Left ventricle myocardium superior (tissue), 1 donor: ENCODE measurements at regions not wholly inside any gene's neighbourhood (a gene's known extent, or its start where the extent isn't known, plus 50 kb on each side); places are given as distances from the start of the nearest gene placed in this dataset.
"Not testable (repeated sequence)": the region's sequence is repeated elsewhere in the genome, so short reads cannot be mapped to it uniquely, and the experiment has no call there.

ENCODE experiments used
- ATAC-seq: fragments of 200-7000 bp; cut with Tn5 transposase; one replicate; pipeline ENCODE4 v1.9.1; 2020; ENCODE audit warnings: mild to moderate bottlenecking, moderate library complexity
- DNase-seq: peaks from one replicate; pipeline ENCODE4 v3.0.0-alpha.2; 2020
- intact Hi-C: fragments of 100-400 bp; cut with micrococcal nuclease; formaldehyde crosslinking; loops from one replicate; pipeline ENCODE4 v1.11.0; 2022
- donor health status: DM: no; HTN: yes; CAD: no; lungs with severe emphysema.

DNA sequence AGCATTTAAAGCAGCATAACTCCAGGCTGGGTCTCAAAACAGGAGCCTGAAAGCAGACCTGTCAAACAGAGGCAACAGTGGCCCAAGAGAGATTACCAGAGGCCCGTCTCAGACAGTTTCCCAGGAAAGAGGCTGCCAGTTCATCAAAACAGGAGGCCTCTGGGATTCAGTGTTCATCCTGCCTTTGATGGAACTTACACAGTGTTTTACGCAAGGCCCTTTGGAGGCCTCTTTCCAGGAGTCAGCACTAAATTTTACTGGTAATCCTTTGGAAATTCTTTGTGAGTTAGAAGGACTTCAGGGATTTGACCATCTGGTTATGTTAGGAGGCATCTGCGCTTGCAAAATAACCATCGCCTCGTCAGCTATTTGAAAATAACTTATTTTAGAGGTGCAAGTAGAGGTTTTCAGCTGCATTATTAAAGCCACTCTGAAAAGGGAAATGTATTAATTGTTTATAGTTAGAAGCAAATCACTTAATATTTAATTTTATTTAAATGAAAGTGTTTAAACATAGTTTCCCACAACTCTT is 501.2 kb upstream of the COBL start:
- no peak for ATAC-seq
- intact Hi-C loops: no loop called here
- no peak for DNase-seq

- ATAC-seq, DNase-seq, intact Hi-C loops: not testable (repeated sequence)
Measured at GRCh38 chr7:51805783-51806431, 489.3 kb upstream of the COBL start.

- intact Hi-C loops: no loop called here
- DNase-seq (no peak), ATAC-seq (no peak)
Measured at GRCh38 chr7:51802718-51803117, 486.1 kb upstream of the COBL start.

GRCh38 chr7:51797371-51797770 is 480.8 kb upstream of the COBL start:
- intact Hi-C loops: no loop called here
- no peak for DNase-seq
- ATAC-seq: no peak

DNA sequence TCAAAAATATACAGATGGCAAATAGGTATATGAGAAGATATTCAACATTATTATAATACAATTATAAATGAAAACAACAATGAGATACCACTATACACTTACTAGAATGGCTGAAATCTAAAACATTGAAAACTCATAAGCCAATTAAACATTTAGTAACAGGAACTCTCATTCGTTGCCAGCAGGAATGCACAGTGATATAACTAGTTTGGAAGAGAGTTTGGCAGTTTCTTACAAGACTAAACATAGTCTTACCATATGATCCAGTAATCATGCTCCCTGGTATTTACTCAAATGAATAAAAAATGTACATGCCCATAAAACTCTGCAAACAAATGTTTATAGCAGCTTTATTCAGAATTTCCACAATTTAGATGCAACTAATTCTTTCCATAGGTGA is 476.2 kb upstream of the COBL start:
- DNase-seq (no peak), ATAC-seq (no peak)
- intact Hi-C loops: no loop called here

GRCh38 chr7:51789489-51789888 is 472.9 kb upstream of the COBL start:
- no peak for DNase-seq
- intact Hi-C loops: no loop called here
- ATAC-seq: no peak

GRCh38 chr7:51786284-51786683 is 469.7 kb upstream of the COBL start:
- intact Hi-C loops: no loop called here
- ATAC-seq (no peak), DNase-seq (no peak)

DNA sequence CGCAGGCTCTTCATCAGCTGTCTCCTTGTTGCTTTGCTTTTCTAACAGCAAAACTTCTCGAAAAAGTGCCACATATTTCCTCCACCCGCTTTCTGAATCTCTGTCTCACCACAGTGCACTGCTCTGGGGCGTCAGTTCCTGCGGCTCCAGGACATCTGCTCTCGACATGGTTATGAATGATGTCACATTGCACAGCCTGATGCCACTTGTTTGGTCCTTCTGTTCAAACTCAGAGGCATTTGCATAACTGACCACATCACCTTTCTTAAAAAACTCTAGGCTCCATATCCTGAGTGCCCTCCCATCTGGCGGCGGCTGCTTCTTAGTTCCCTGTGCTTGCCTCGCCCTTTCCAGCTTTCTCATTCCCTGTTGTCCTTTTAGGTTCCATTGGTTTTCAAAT is 469.3 kb upstream of the COBL start:
- DNase-seq (no peak), ATAC-seq (no peak)
- intact Hi-C loops: no loop called here

DNA sequence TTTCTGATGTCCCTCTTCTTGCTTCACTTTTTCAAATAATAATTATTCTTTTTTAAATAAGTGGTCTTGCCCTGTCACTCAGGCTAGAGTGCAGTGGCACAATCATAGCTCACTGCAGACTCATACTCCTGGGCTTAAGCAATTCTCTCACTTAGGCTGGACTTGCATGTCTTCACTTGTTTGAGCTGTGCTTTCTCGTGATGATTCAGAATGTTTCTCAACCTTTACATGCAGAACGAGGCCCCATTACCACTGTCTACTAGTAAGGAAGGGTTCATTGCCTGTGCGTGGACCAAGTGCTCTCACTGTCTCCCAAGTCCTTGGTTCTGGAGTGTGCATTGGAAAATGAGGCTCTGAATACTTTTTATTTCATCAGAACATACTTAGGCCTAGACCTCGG is 468.6 kb upstream of the COBL start:
- no peak for DNase-seq
- intact Hi-C loops: no loop called here

GRCh38 chr7:51783241-51783640 is 466.6 kb upstream of the COBL start:
- intact Hi-C loops: no loop called here
- ATAC-seq: no peak

More for the DNA sequence above, 468.6 kb upstream of the COBL start:
- no peak for ATAC-seq

DNA sequence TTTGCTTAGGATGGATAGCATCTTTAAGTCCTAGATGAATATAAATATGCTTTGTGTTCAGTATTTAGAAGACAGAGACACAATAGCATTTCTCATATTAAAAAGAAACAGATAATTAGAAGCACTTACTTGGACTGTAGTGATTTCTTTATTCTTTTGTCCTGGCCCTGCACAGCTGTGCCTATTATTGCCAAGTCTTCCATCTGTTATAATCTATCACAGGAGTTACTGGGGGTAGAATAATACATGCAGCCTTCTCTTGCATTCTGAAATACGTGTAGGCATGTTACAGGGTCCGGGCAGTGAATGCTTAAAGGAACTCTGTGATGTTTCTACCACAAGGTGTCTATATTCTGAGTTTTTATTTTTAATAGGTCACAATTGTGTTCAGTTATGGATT is 461.5 kb upstream of the COBL start:
- no peak for ATAC-seq
- no peak for DNase-seq
- intact Hi-C loops: no loop called here

More at GRCh38 chr7:51783241-51783640, 466.6 kb upstream of the COBL start:
- no peak for DNase-seq

DNA sequence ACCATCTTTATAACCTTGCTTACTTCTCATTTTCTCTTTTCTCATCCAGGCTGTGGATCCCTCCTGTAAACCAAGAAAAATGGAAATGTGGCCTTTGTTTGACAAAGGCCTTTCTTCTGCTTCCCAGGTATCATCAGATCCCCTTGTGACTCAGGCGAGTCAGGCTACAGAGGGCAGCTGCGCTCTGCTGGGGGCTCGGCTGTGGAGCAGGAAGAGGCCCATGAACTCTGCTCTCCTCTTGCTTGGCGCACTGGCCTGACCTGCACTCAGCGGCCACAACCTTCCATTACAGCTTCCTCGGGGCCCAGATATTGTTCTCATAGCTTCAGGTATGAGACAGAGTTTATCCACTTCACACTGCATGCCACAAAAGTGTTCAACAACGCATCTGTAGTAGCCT is 457.6 kb upstream of the COBL start:
- DNase-seq: no peak
- intact Hi-C loops: no loop called here
- no peak for ATAC-seq

GRCh38 chr7:51772190-51772589 is 455.6 kb upstream of the COBL start:
- ATAC-seq: no peak
- intact Hi-C loops: no loop called here
- no peak for DNase-seq

DNA sequence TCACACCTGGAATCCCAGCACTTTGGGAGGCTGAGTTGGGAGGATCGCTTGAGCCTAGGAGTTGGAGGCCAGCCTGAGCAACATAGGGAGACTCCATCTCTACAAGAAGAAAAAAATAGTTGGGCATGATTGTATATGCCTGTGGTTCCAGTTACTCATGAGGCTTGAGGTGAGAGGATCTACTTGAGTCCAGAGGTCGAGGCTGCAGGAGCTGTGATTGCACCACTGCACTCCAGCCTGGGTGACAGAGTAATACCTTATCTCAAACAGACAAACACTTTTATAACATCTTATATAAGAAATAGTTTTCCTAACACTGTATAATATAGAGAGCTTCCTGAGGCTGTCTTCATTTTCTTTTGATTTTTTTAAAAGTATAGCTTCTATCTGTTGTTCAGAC is 448.4 kb upstream of the COBL start:
- ATAC-seq: no peak
- no peak for DNase-seq
- intact Hi-C loops: no loop called here

- ATAC-seq: no peak
- DNase-seq: no peak
- intact Hi-C loops: no loop called here
Measured at GRCh38 chr7:51759985-51760384, 443.4 kb upstream of the COBL start.

GRCh38 chr7:51757960-51758359 is 441.4 kb upstream of the COBL start:
- DNase-seq (no peak), ATAC-seq (no peak)
- intact Hi-C loops: no loop called here

DNA sequence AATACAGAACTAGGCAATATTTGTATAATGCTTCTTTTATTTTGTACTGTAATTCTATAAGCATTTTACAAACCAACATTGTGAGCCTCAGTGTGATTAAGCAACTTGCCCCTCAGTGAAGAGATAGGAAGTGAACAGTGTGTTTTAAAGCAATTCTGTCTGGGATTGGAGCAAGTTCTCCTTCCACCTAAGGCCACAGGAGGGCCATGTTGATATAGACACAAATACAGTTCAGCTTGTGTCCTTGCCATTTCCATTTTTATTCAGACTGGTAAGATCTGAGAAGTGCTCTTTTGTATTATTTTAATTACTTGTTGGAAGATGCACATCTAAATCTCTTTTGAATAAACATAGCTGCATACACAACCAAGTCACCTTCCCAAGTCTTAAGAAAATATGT is 416.3 kb upstream of the COBL start:
- ATAC-seq: no peak
- DNase-seq: no peak
- intact Hi-C loops: no loop called here

GRCh38 chr7:51732116-51732515 is 415.5 kb upstream of the COBL start:
- ATAC-seq: no peak
- no peak for DNase-seq
- intact Hi-C loops: no loop called here

GRCh38 chr7:51731075-51731474 is 414.5 kb upstream of the COBL start:
- ATAC-seq (no peak), DNase-seq (no peak)
- intact Hi-C loops: no loop called here

DNA sequence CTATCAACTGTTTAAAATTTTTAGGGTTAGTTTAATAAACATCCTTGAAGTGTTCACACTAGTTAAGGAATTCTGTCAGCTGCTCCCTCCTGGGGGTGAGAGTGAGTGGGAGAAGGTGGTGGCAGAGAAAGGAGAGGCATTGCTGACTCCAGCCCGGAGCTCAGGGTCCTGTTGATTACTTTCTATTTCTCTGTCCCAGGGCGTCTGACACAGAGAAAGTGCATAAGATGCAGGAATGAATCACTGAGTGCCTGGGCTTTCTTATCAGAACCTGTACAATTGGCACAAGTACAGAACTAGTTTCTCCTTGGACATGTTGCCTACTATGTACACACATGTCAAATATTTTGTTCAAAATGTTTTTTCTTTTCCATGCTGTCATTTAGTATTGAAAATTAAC is 410.8 kb upstream of the COBL start:
- no peak for ATAC-seq
- no peak for DNase-seq
- intact Hi-C loops: no loop called here

DNA sequence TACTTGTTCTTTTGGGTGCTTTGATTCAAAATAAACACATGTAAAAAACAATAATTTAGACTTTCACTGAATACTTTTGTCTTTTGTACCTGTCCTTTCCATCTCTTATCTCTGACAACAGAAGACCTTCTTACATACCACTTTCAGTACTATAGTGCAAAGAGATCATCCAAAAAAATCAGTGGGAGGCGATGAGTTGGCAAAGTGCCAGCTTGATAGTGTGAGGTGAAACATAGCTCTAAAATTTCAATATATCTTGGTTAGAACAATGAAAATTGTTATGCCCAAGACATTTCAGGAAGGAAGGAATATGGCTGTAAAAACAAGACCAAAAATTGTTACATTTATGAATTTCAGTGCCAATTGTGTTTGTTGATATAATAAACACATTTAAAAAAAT is 390.2 kb upstream of the COBL start:
- intact Hi-C loops: no loop called here

DNA sequence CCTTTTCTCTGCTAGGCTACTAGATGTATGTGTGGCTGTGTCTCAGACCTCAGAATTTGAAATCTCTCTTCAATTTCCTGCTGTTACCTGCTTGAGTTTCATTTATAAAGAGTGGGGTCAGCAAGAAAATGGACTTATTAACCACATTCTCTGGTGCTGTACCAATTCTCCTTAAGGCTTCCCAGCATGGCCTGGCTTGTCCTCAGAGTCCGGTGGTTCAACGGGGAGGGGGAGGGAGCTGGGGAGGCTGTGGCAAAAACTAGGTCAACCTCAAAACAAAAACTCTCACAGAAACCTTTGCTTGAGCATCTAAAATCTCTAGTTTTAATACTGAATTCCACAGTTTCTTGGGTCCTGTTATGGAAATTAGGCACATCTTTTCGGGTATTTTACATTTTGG is 389.1 kb upstream of the COBL start:
- DNase-seq: no peak
- ATAC-seq: no peak
- intact Hi-C loops: no loop called here

More for the DNA sequence above, 390.2 kb upstream of the COBL start:
- DNase-seq (no peak), ATAC-seq (no peak)
